ENCODE measurements at regions not wholly inside any gene's neighbourhood (a gene's known extent, or its start where the extent isn't known, plus 50 kb on each side); places are given as distances from the start of the nearest gene placed in this dataset.
"Not testable (repeated sequence)": the region's sequence is repeated elsewhere in the genome, so short reads cannot be mapped to it uniquely, and the experiment has no call there.

DNA sequence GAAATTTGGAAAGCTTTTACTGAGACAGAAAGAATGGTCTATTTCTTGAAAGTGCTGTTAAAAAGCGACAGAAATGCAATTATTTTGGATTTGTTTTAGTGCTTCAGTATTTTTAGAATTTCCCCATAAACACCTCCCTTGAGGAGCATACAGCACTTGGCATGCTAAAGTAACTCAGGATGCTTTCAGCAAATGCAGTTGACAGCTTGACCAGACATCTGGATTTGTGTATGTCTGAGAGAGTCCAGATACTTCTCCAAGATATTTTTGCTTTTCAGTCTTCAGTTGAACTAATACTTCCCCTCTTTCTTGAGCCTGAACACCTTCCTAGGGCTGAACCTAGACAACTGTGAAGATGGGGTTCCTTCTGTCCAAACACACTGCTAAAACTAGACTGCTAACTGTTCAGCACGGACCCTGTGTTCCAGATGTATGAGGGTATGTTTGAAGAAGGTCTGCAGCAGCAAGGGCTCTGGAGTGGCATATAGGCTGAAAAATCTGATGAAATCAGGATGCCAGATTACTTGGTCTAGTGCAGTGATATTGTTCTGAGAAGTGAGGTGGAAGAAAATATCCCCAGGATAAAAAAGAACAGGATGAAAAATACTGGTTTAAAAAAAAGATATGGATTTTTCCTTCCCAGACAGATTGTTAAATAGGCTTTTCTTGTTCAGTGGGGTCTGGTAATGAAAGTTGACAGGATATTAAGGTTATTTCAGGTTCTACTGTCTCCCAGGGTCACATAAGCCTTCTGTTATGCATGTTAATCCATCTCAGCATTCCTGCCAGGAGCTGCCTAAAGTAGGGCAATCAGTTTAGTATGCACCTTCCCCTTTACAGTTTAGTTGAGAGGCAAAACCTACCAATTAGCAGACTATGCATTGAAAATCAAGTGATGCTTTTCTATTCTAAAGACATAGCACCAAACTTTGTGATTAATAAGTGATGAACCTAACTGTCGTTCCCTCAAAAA is 516.9 kb upstream of the TBL1XR1 start:
- H3K4me3 Mint-ChIP-seq (ENCODE audit: unreplicated experiment): no peak overlapping the region
- CTCF ChIA-PET: interaction anchor here (0.6 kb wide), 1 partner anchor 629 kb away, joined by 3 read pairs; no protein-coding TSS in a partner anchor
- no peak overlapping the region for H3K27ac Mint-ChIP-seq (ENCODE audit: low read depth, unreplicated experiment)
- no TSS peak for BruUV-seq (replicated peaks)
- no peaks in the 10 kb centered on the region for H3K36me3 Mint-ChIP-seq (ENCODE audit: insufficient read depth, unreplicated experiment)
- TF ChIP-seq, protein P1, sequence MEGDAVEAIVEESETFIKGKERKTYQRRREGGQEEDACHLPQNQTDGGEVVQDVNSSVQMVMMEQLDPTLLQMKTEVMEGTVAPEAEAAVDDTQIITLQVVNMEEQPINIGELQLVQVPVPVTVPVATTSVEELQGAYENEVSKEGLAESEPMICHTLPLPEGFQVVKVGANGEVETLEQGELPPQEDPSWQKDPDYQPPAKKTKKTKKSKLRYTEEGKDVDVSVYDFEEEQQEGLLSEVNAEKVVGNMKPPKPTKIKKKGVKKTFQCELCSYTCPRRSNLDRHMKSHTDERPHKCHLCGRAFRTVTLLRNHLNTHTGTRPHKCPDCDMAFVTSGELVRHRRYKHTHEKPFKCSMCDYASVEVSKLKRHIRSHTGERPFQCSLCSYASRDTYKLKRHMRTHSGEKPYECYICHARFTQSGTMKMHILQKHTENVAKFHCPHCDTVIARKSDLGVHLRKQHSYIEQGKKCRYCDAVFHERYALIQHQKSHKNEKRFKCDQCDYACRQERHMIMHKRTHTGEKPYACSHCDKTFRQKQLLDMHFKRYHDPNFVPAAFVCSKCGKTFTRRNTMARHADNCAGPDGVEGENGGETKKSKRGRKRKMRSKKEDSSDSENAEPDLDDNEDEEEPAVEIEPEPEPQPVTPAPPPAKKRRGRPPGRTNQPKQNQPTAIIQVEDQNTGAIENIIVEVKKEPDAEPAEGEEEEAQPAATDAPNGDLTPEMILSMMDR (IDR thresholded peaks at IDR 0.05; ENCODE audit: unreplicated experiment): no peak
- intact Hi-C loops (cut with micrococcal nuclease): no loop called here
- POLR2A ChIA-PET: interaction anchor here (0.7 kb wide), 1 partner anchor 406 kb away, joined by 3 read pairs; no protein-coding TSS in a partner anchor
- no peaks in the 10 kb centered on the region for H3K4me1 Mint-ChIP-seq (ENCODE audit: insufficient read depth, unreplicated experiment)
- H3K9me3 Mint-ChIP-seq (ENCODE audit: unreplicated experiment): no peaks in the 10 kb centered on the region
- DNase-seq (ENCODE audit: unreplicated experiment): no peak
- H3K27me3 Mint-ChIP-seq (ENCODE audit: insufficient read depth, unreplicated experiment): no peaks in the 10 kb centered on the region

DNA sequence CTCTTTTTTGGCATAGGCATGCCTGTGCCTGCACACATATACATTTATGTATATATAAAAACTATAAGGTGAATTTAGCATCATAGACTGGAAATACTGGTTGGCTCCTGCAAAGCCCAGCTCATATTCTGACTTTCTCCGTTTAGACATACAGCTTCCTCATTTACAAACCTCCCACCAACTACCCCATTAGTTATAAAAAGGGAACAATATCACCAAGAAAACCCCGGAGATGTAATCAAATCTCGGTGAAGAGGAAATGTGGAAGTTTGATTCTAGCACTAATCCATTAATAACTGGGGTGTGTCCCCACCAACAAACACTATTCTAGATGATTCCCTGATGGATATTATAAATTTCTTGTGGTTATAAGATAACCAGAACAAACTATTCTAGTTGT is 517.7 kb upstream of the TBL1XR1 start:
- no TSS peak for BruUV-seq (replicated peaks)
- Mint-ChIP-seq H3K9me3 (ENCODE audit: unreplicated experiment) (no peaks in the 10 kb centered on the region), H3K36me3 (ENCODE audit: insufficient read depth, unreplicated experiment) (no peaks in the 10 kb centered on the region), H3K4me3 (ENCODE audit: unreplicated experiment) (no peak overlapping the region), H3K27me3 (ENCODE audit: insufficient read depth, unreplicated experiment) (no peaks in the 10 kb centered on the region), H3K27ac (ENCODE audit: low read depth, unreplicated experiment) (no peak overlapping the region), H3K4me1 (ENCODE audit: insufficient read depth, unreplicated experiment) (no peaks in the 10 kb centered on the region)
- no peak for DNase-seq (ENCODE audit: unreplicated experiment)
- intact Hi-C loops (cut with micrococcal nuclease): no loop called here
- ChIA-PET POLR2A (no interaction called here), CTCF (no interaction called here)
- TF ChIP-seq, protein P1 (IDR thresholded peaks at IDR 0.05; ENCODE audit: unreplicated experiment): no peak

DNA sequence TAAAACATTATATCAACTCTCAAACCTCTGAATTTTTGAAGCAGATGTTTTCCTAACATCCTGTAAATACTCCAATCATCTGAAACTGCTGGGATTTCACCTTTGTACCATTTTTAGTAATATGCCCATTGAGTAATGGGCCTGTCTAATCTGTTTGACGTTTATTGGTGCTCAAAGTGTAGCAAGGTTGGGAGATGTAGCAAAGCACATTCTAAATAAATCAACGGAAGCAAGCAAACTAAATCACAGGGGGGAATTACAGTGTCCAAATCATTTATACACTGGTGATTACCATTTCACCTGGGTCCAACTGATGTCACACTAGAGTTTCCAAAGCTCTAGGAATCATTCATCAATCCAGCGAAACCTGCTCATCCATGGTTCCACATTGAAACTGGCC is 518.7 kb upstream of the TBL1XR1 start:
- ChIA-PET POLR2A (no interaction called here), CTCF (no interaction called here)
- BruUV-seq (replicated peaks): no TSS peak
- intact Hi-C loops (cut with micrococcal nuclease): no loop called here
- Mint-ChIP-seq H3K4me3 (ENCODE audit: unreplicated experiment) (no peak overlapping the region), H3K4me1 (ENCODE audit: insufficient read depth, unreplicated experiment) (no peaks in the 10 kb centered on the region), H3K27ac (ENCODE audit: low read depth, unreplicated experiment) (no peak overlapping the region), H3K27me3 (ENCODE audit: insufficient read depth, unreplicated experiment) (no peaks in the 10 kb centered on the region), H3K36me3 (ENCODE audit: insufficient read depth, unreplicated experiment) (no peaks in the 10 kb centered on the region), H3K9me3 (ENCODE audit: unreplicated experiment) (no peaks in the 10 kb centered on the region)
- TF ChIP-seq, protein P1 (IDR thresholded peaks at IDR 0.05; ENCODE audit: unreplicated experiment): no peak
- no peak for DNase-seq (ENCODE audit: unreplicated experiment)

DNA sequence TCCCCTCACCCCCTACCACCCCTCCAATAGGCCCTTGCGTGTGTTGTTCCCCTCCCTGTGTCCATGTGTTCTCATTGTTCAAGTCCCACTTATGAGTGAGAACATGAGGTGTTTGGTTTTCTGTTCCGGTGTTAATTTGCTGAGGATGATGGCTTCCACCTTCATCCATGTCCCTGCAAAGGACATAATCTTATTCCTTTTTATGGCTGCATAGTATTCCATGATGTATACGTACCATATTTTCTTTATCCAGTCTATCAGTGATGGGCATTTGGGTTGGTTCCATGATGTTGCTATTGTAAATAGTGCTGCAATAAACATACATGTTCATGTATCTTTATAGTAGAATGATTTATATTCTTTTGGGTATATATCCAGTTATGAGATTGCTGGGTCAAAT is 523.6 kb upstream of the TBL1XR1 start:
- H3K4me3 Mint-ChIP-seq (ENCODE audit: unreplicated experiment); H3K36me3 Mint-ChIP-seq (ENCODE audit: insufficient read depth, unreplicated experiment); H3K4me1 Mint-ChIP-seq (ENCODE audit: insufficient read depth, unreplicated experiment); DNase-seq (ENCODE audit: unreplicated experiment); POLR2A ChIA-PET; H3K27me3 Mint-ChIP-seq (ENCODE audit: insufficient read depth, unreplicated experiment); intact Hi-C loops (cut with micrococcal nuclease); H3K9me3 Mint-ChIP-seq (ENCODE audit: unreplicated experiment); CTCF ChIA-PET; BruUV-seq (replicated peaks); H3K27ac Mint-ChIP-seq (ENCODE audit: low read depth, unreplicated experiment): not testable (repeated sequence)
